T47D (cell line): ENCODE measurements at regions not wholly inside any gene's neighbourhood (a gene's known extent, or its start where the extent isn't known, plus 50 kb on each side); places are given as distances from the start of the nearest gene placed in this dataset.

Experiments used
- DNase-seq, 2 experiments: peaks; one replicate each; pipeline versions ENCODE4 v3.0.0 to v3.0.0-alpha.2; 2011 to 2012; ENCODE audit warnings: low read depth in 1 of 2, low spot score in 1 of 2
- JUND ChIP-seq: IDR thresholded peaks from 2 replicates; pipeline ENCODE4 v1.6.1; 2012; ENCODE audit warnings: low read depth
- in situ Hi-C: cut with HindIII; loops from 2 replicates; pipeline ENCODE4 v1.10.0; 2016; ENCODE audit warnings: low sequenced_read_pairs, low pct_unique_long_range_greater_than_20kb

DNA sequence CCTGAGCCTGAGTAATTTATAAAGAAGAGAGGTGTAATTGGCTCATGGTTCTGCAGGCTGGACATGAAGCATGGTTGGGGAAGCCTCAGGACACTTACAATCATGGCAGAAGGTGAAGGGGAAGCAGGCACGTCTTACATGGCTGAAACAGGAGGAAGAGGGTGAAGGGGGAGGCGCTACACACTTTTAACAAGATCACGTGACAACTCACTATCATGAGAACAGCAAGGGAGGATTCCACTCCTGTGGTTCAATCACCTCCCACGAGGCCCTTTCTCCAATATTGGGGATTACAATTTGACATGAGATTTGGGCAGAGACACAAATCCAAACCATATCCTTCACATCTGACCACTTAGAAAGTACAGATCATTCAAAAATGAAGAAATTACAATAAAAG lies 110.6 kb upstream of the SHISA6 start:
- no peak for DNase-seq
- in situ Hi-C loops: no loop called here

DNA sequence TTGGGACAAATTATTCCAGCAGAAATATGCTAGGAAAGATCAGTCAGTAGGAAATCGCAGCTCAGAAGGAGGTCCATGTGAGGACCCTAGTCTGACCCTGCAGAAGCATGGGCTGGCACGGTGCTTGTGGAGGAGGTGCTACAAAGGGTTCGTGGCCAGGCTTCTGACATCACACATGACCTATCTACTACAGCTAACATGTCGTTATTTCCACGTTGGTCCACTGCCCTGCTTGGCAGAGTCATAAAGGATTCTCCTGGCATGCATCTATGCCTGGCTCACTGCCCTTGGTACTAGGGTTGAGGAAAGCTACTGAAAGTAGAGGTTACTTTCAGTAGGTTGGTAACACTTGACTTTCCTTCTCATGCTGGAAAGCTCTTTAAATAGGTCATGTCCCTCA lies 118.1 kb upstream of the SHISA6 start:
- in situ Hi-C loops: no loop called here
- no peak for DNase-seq
- no peak for TF ChIP-seq JUND

More for the DNA sequence above, 110.6 kb upstream of the SHISA6 start:
- TF ChIP-seq JUND: no peak

DNA sequence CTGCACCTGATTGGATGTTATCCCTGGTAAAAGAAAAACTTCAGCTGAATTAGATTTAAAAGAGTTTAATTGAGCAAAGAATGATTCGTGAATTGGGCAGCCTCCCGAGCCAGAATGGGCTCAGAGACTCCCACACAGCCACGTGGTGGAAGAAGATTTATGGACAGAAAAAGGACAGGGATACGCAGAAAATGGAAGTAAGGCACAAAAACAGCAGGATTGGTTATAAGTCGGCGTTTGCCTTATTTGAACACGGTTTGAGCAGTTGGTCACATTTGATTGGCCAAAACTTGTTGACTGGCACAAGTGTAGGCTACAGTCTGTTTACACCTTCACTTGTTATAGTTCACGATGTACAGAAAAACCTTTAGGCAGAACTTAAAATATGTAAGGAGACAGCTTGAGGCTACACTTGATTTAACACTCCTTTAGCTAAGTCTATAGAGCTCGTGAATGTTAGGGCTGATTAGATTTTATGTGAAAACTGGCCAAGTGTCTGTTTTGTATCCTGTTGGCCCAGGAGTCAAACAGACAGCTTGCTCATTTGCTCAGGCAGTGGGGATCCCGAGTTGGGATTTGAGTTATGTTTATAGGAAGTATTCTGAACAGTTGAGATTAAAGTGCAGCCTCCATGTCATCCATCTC lies 119.5 kb upstream of the SHISA6 start:
- no peak for DNase-seq
- in situ Hi-C loops: no loop called here
- no peak for TF ChIP-seq JUND

- no peak for TF ChIP-seq JUND
- no peak for DNase-seq
- in situ Hi-C loops: no loop called here
Measured at GRCh38 chr17:11109106-11109505, 131.9 kb upstream of the SHISA6 start.

GRCh38 chr17:11105141-11105540 lies 135.9 kb upstream of the SHISA6 start:
- in situ Hi-C loops: no loop called here
- TF ChIP-seq JUND: no peak
- DNase-seq: no peak

DNA sequence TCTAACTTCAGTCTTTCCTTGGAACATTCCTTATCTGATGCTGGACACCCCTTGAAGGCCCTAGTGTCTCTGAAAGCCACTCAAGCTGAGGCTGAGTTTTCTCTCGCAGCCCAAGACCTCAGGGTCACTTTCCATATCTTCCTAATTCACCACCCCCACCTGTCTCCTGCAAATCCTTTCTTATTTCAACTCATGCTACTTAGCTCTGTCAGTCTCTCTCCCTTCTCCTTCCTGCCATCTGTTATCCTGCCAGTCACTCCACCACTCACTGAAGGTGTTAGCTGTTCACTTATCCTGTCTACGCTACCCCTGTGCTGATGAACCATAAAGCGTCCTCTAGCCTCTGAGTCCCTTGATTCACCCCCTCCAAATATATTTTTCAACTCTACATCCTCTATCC lies 143.9 kb upstream of the SHISA6 start:
- DNase-seq: no peak
- TF ChIP-seq JUND: no peak
- in situ Hi-C loops: no loop called here

DNA sequence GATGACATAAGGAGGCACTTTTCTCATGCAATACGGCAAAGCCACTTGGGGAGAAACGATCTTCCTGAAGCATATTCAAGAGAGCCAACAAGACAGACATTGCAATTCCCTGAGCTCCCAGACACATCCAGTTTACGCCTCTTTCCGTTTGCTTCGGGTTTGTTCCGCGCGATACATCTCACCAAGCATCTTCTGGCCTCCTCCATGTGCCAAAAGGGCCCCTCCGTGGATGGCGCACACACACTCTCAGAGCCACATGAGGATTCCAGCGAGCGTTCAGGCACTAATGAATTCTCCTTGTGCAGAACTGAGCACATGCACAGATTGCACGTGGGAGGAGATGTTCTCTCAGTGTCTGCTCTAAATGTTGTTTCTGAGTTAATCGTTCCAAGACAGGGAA lies 146.7 kb upstream of the SHISA6 start:
- no peak for TF ChIP-seq JUND
- in situ Hi-C loops: no loop called here
- no peak for DNase-seq

DNA sequence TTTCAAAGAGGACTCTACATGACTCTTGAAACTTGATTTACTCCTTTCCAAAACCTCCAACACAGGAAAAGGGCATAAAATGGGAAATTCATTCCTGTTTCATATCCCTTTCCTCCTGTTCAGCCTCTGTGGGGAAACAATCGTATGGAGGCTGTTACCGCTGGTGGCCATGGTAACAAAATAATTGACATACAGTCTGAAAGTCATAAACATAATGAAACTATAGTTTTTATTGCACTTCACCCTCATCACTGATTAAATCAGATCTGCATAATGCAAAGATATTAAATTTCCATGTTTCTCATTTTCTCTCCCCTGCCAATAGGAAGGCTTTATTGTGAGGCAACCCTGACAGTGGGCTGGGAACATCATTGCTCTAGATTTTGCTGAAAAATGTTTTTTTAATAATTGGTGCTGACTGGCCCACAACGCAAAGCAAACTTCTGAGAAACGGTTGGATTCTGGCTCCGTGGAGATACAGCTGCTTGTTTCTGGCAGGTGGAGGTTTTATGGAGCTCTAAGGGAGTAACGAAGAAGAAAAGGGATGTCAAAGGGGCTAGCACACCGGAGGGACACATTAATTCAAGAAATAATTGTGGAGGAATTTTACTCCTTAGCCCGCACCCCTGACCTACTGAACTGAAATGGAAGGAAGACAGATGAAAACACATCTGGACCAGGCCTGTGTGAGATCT lies 154.2 kb upstream of the SHISA6 start:
- no peak for TF ChIP-seq JUND
- DNase-seq: no peak
- in situ Hi-C loops: no loop called here

DNA sequence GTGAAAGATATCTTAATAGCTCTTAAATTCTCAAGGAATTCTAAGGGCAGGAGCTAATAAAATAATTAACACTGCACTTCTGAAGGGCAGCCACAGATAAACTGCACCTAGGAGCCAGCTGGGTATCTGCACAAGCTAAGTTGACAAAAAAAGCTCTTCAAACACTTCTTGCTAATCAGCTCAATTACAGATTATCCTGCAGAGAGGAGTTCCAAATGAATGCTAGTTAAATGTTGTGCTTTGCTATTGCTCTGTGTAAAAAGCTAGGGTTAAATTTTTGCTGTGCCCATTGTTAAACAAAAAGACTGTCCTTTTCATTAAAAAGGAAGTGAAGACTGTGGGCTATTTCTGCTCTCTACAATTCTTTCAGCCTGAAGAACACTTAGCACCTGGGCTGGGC lies 158.5 kb upstream of the SHISA6 start:
- in situ Hi-C loops: no loop called here
- TF ChIP-seq JUND: no peak
- DNase-seq: no peak

- TF ChIP-seq JUND: no peak
- in situ Hi-C loops: no loop called here
- no peak for DNase-seq
Measured at GRCh38 chr17:11081342-11081741, 159.7 kb upstream of the SHISA6 start.

DNA sequence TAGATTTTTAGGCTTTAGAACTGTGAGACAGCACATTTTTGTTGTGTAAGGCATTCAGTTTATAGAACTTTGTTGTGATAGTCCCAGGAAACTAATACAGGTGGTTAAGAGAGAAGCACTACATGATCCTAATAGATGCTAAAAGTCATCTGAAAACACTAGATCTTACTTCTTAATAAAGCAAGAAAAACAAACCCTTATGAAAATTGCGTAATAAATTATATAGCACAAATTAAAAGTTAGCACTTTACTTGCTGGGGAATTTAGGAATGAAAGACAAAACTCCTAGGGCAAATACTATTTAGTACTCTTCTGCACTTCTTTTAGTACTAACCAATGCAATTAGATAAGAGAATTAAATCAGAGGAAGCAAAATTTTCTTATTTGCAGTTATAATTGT lies 163.3 kb upstream of the SHISA6 start:
- no peak for TF ChIP-seq JUND
- in situ Hi-C loops: no loop called here
- no peak for DNase-seq

DNA sequence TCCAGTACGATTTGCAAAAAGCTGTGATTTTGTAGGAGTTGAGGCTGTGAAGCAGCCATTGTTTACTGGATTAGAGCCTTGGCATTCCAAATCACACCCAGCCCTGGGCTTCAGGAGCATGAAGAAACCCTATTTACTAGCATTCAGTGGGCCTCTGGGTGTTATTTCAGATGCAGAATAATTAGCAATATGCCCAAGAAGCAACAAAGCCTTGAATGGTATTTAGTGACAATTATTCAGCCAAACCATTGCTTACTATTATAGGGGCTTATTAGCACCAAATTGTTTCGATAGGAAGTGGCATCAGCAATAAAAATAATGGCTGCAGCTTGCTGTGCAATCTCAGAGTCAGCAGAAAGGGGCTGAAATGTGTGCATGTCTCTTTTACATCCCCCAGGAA lies 166.6 kb upstream of the SHISA6 start:
- no peak for TF ChIP-seq JUND
- no peak for DNase-seq
- in situ Hi-C loops: no loop called here

- no peak for TF ChIP-seq JUND
- in situ Hi-C loops: no loop called here
- no peak for DNase-seq
Measured at GRCh38 chr17:11056926-11057325, 184.1 kb upstream of the SHISA6 start.

GRCh38 chr17:11053846-11054245 lies 187.2 kb upstream of the SHISA6 start:
- DNase-seq: no peak
- no peak for TF ChIP-seq JUND
- in situ Hi-C loops: no loop called here
